H1 (cell line): ENCODE measurements at regions not wholly inside any gene's neighbourhood (a gene's known extent, or its start where the extent isn't known, plus 50 kb on each side); places are given as distances from the start of the nearest gene placed in this dataset.

ENCODE experiments used
- CTCF ChIA-PET: fragments of 300-600 bp; sonication (Branson Sonifier 250); formaldehyde crosslinking; loops from one replicate; lab custom pipeline; 2021; ENCODE audit not compliant: partially characterized antibody; lab: Charles Lee
- POLR2A ChIA-PET: fragments of 300-600 bp; sonication (Branson Sonifier 250); formaldehyde crosslinking; loops from one replicate; lab custom pipeline; 2021; ENCODE audit warnings: inconsistent platforms; ENCODE audit not compliant: partially characterized antibody; lab: Charles Lee
- DNase-seq, 2 experiments: peaks; one replicate each; pipeline versions ENCODE4 v3.0.0 to v3.0.0-alpha.2; 2010 to 2022; ENCODE audit warnings: low spot score in 2 of 2, low read depth in 1 of 2, mixed read lengths in 1 of 2
- FAIRE-seq: peaks from 2 replicates; lab custom pipeline; 2011; peaks lifted over from hg19 to GRCh38; lab: Jason Lieb, UNC
- H2AFZ ChIP-seq: 2 replicates; pipeline ENCODE4 v1.8.1; 2012; ENCODE audit warnings: low read length, inconsistent platforms
- H2AK5ac ChIP-seq: 2 replicates; pipeline ENCODE4 v1.6.1; 2013; ENCODE audit warnings: low read depth, low read length
- H2BK120ac ChIP-seq: replicated peaks from 2 replicates; pipeline ENCODE3; 2013; ENCODE audit warnings: low read depth, low read length, inconsistent platforms
- H2BK12ac ChIP-seq: 2 replicates; pipeline ENCODE4 v1.6.1; 2013; ENCODE audit warnings: low read depth, low read length
- H2BK15ac ChIP-seq: 2 replicates; pipeline ENCODE4 v1.6.1; 2013; ENCODE audit warnings: low read length
- H2BK20ac ChIP-seq: 2 replicates; pipeline ENCODE4 v1.6.1; 2013; ENCODE audit warnings: low read length
- H2BK5ac ChIP-seq: 2 replicates; pipeline ENCODE4 v1.6.1; 2013; ENCODE audit warnings: low read depth, low read length
- H3K14ac ChIP-seq: 2 replicates; pipeline ENCODE4 v1.6.1; 2013; ENCODE audit warnings: inconsistent platforms; ENCODE audit not compliant: insufficient read length
- H3K18ac ChIP-seq: 2 replicates; pipeline ENCODE4 v1.6.1; 2013; ENCODE audit warnings: low read length; ENCODE audit errors: extremely low read depth
- H3K23ac ChIP-seq: 2 replicates; pipeline ENCODE4 v1.6.1; 2013; ENCODE audit warnings: inconsistent platforms; ENCODE audit not compliant: insufficient read length
- H3K23me2 ChIP-seq: 2 replicates; pipeline ENCODE4 v1.6.1; 2013; ENCODE audit warnings: low read depth, low read length
- H3K27ac ChIP-seq: 2 replicates; pipeline ENCODE4 v1.6.1; 2011; ENCODE audit warnings: low read depth, low read length, inconsistent platforms
- H3K27me3 ChIP-seq, 4 experiments: replicated peaks in 1 of 4; 1 replicate in 1 of 4; 2 replicates in 3 of 4; pipeline versions ENCODE4 v1.6.1 to v1.8.1; 2011 to 2013; ENCODE audit warnings: low read length in 3 of 4, mild to moderate bottlenecking in 3 of 4, inconsistent platforms in 2 of 4, mixed read lengths in 2 of 4, moderate library complexity in 1 of 4; ENCODE audit not compliant: control insufficient read depth in 3 of 4, insufficient read depth in 3 of 4; ENCODE audit errors: extremely low read depth in 1 of 4
- H3K36me3 ChIP-seq, 4 experiments: 2 replicates each; pipeline versions ENCODE4 v1.6.1 to v1.8.1; 2011 to 2013; ENCODE audit warnings: mild to moderate bottlenecking in 4 of 4, low read length in 3 of 4, moderate library complexity in 2 of 4, control low read depth in 1 of 4, inconsistent platforms in 1 of 4; ENCODE audit not compliant: insufficient read depth in 4 of 4, control insufficient read depth in 2 of 4
- H3K4ac ChIP-seq: replicated peaks from 2 replicates; pipeline ENCODE3; 2013; ENCODE audit warnings: low read length, low read depth, mixed read lengths, inconsistent platforms; ENCODE audit not compliant: insufficient read length
- H3K4me1 ChIP-seq, 4 experiments: replicated peaks in 1 of 4; 1 replicate in 1 of 4; 2 replicates in 3 of 4; pipeline versions ENCODE4 v1.6.1 to v1.8.1; 2011 to 2013; ENCODE audit warnings: low read length in 3 of 4, inconsistent platforms in 2 of 4, mixed read lengths in 1 of 4; ENCODE audit not compliant: insufficient read depth in 4 of 4, control insufficient read depth in 3 of 4
- H3K4me2 ChIP-seq, 2 experiments: 2 replicates each; pipeline versions ENCODE4 v1.6.1 to v1.8.1; 2011 to 2013; ENCODE audit warnings: low read depth in 2 of 2, low read length in 2 of 2, control low read depth in 1 of 2, inconsistent platforms in 1 of 2, mild to moderate bottlenecking in 1 of 2; ENCODE audit not compliant: insufficient read depth in 1 of 2
- H3K4me3 ChIP-seq, 4 experiments: fragments of 200-600, 300-600 bp in 1 of 4; sonication (generic), shearing (Covaris generic), sonication (Bioruptor Twin) in 1 of 4; 2 replicates each; pipeline versions ENCODE4 v1.5.1 to v1.8.1; 2011 to 2016; ENCODE audit warnings: low read length in 4 of 4, low read depth in 3 of 4, control low read depth in 2 of 4, inconsistent platforms in 2 of 4, mild to moderate bottlenecking in 2 of 4, mixed read lengths in 1 of 4, moderate library complexity in 1 of 4; ENCODE audit not compliant: insufficient read depth in 2 of 4; ENCODE audit errors: extremely low read depth in 1 of 4
- H3K56ac ChIP-seq: replicated peaks from 2 replicates; pipeline ENCODE3; 2013; ENCODE audit warnings: low read depth, mild to moderate bottlenecking, mixed read lengths, low read length, inconsistent platforms; ENCODE audit not compliant: insufficient read length
- H3K79me1 ChIP-seq: 2 replicates; pipeline ENCODE4 v1.6.1; 2013; ENCODE audit warnings: low read depth, low read length, control low read depth
- H3K79me2 ChIP-seq, 2 experiments: 2 replicates each; pipeline versions ENCODE4 v1.6.1 to v1.8.1; 2012 to 2013; ENCODE audit warnings: low read length in 2 of 2, mild to moderate bottlenecking in 2 of 2, inconsistent platforms in 1 of 2; ENCODE audit not compliant: insufficient read depth in 2 of 2, control insufficient read depth in 1 of 2
- H3K9ac ChIP-seq, 4 experiments: replicated peaks in 1 of 4; 1 replicate in 1 of 4; 2 replicates in 3 of 4; pipeline versions ENCODE4 v1.6.1 to v1.8.1; 2011 to 2013; ENCODE audit warnings: low read depth in 3 of 4, low read length in 3 of 4, control low read depth in 2 of 4, mild to moderate bottlenecking in 2 of 4, moderate library complexity in 2 of 4, inconsistent platforms in 1 of 4; ENCODE audit errors: extremely low read depth in 1 of 4
- H3K9me3 ChIP-seq, 2 experiments: 2 replicates each; pipeline versions ENCODE4 v1.6.1 to v1.8.1; 2012 to 2013; ENCODE audit warnings: mild to moderate bottlenecking in 2 of 2, moderate library complexity in 2 of 2, control low read depth in 1 of 2, inconsistent platforms in 1 of 2, low read depth in 1 of 2, low read length in 1 of 2, mixed read lengths in 1 of 2; ENCODE audit not compliant: insufficient read depth in 2 of 2
- H4K20me1 ChIP-seq, 2 experiments: replicated peaks in 1 of 2; 2 replicates each; pipeline versions ENCODE3 to v1.8.1; 2011 to 2013; ENCODE audit warnings: inconsistent platforms in 2 of 2, low read length in 2 of 2, mild to moderate bottlenecking in 1 of 2; ENCODE audit not compliant: insufficient read depth in 2 of 2, control insufficient read depth in 1 of 2
- H4K5ac ChIP-seq: 2 replicates; pipeline ENCODE4 v1.6.1; 2013; ENCODE audit warnings: low read length, low read depth, mixed read lengths, inconsistent platforms; ENCODE audit not compliant: insufficient read length
- H4K8ac ChIP-seq: 2 replicates; pipeline ENCODE4 v1.8.0; 2013; ENCODE audit warnings: mild to moderate bottlenecking, moderate library complexity, low read length, inconsistent platforms; ENCODE audit not compliant: insufficient read depth; ENCODE audit errors: extremely low read depth
- H4K91ac ChIP-seq: replicated peaks from 2 replicates; pipeline ENCODE3; 2013; ENCODE audit warnings: low read length, mixed read lengths, inconsistent platforms; ENCODE audit not compliant: insufficient read length
- CBX5 ChIP-seq: fragments of 300-800, 300-1000 bp; sonication (generic); IDR thresholded peaks from 2 replicates; pipeline ENCODE4 v1.7.1; 2016; ENCODE audit warnings: antibody characterized with exemption, low read length, low read depth
- HDAC6 ChIP-seq: IDR thresholded peaks from one replicate; pipeline ENCODE4 v1.7.1; 2012; ENCODE audit warnings: low read depth, mild to moderate bottlenecking, inconsistent platforms, low read length, moderate library complexity
- KDM4A ChIP-seq: IDR thresholded peaks from one replicate; pipeline ENCODE4 v1.7.1; 2012; ENCODE audit warnings: low read depth, mild to moderate bottlenecking, moderate library complexity, low read length, inconsistent platforms; ENCODE audit not compliant: severe bottlenecking
- RXRA ChIP-seq: IDR thresholded peaks from 2 replicates; pipeline ENCODE4 v1.6.1; 2011; ENCODE audit warnings: low read depth, mild to moderate bottlenecking, low read length, moderate library complexity; ENCODE audit not compliant: insufficient read depth
- WGBS, 2 experiments: shearing (Covaris generic) in 1 of 2; methylation state at CpG; one replicate each; pipeline versions ENCODE4 v1.1.6 to v1.1.7; 2013 to 2015; ENCODE audit warnings: low lambda C conversion rate in 2 of 2, mixed read lengths in 2 of 2, inconsistent platforms in 1 of 2, low coverage in 1 of 2, missing lambda C conversion rate in 1 of 2; ENCODE audit not compliant: insufficient replicate concordance in 2 of 2, insufficient coverage in 1 of 2, insufficient read length in 1 of 2; ENCODE audit errors: extremely low coverage in 1 of 2, missing lambda C conversion rate in 1 of 2; 5-methylcytosine and 5-hydroxymethylcytosine counted together

DNA sequence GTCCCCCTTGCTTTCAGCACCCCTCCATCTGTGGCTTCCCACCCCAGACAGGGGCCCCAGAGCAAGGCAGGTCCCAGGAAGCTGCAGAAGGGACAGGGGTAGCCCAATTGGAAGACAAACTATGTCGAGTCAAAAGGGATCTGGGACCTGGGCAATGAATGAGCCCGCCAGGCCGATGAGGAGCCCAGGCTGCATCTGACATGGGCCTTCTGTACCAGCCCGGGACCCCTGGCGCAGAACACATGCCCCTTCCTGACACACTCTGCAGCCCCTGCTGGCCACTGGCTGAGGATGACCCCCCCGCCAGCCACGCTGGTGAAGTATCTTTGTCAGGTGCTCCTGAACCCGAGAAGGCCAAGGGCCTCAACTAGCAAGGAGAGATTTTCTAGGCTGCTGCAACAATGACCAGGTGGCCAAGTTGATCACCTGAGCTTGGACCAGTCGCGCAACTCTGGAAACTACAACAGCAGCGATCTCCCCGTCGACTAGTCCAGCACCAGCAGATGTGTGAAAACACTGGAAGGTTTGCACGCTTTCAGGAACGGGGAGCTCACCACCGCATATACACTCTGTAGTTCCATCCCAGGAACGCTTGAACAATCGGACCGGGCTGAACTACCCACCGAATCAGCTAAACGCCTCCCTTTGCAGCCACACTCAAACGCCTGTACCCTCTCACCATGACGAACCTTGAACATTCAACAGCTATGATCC, 119.0 kb downstream of the NCOR2 start:
- Histone ChIP-seq H2BK20ac (no peak overlapping the region), H2BK15ac (no peak overlapping the region), H3K79me2 (peaks cover 0 to 2% of the 10 kb centered on the region in 2 experiments; a peak in 1 of 4 replicates), H3K56ac (no peak overlapping the region), H3K23ac (no peak overlapping the region), H3K27ac (no peak overlapping the region), H2BK120ac (no peak overlapping the region), H3K18ac (no peak overlapping the region), H3K4me3 (no peak overlapping the region), H4K5ac (no peak overlapping the region), H3K4me2 (no peak overlapping the region), H2BK12ac (no peak overlapping the region), H3K9ac (no peak overlapping the region), H3K36me3 (peaks cover 0 to 4% (median 3%) of the 10 kb centered on the region in 4 experiments; a peak in 4 of 8 replicates), H3K14ac (no peak overlapping the region), H4K20me1 (peaks cover 2 to 15% of the 10 kb centered on the region in 2 experiments), H2AFZ (no peak overlapping the region), H2AK5ac (no peak overlapping the region), H3K4me1 (0 out of 7 replicates have a peak, but pooled peaks cover 0 to 3% (median 0%) of the 10 kb centered on the region in 4 experiments), H4K8ac (no peak overlapping the region; the same call in 1 of the 2 replicates), H3K27me3 (no peaks in the 10 kb centered on the region), H3K9me3 (no peaks in the 10 kb centered on the region), H3K79me1 (peaks cover 8% of the 10 kb centered on the region), H2BK5ac (no peak overlapping the region), H4K91ac (no peak overlapping the region), H3K23me2 (no peaks in the 10 kb centered on the region), H3K4ac (no peak overlapping the region)
- POLR2A ChIA-PET, result interaction anchor here (0.6 kb wide), 1 partner anchor 54 kb away, joined by 3 read pairs; no protein-coding TSS in a partner anchor
- 93% methylated on average over 23 of the region's 23 CpGs; no CpG with 5 or more reads in 1 of the 2 experiments for WGBS, 2 experiments
- DNase-seq (no peak), FAIRE-seq (no peak)
- TF ChIP-seq CBX5 (no peak), HDAC6 (no peak), KDM4A (no peak), RXRA (no peak)
- CTCF ChIA-PET, result interaction anchor here (0.7 to 1.2 kb wide), 7 partner anchors 18 to 316 kb away, joined by 3 read pairs; no protein-coding TSS in a partner anchor
